Ishikawa (cell line): ENCODE measurements at regions not wholly inside any gene's neighbourhood (a gene's known extent, or its start where the extent isn't known, plus 50 kb on each side); places are given as distances from the start of the nearest gene placed in this dataset.

Experiments
- EGR1 ChIP-seq: IDR thresholded peaks from 2 replicates; pipeline ENCODE4 v1.6.1; 2012
- NFIC ChIP-seq: IDR thresholded peaks from 2 replicates; pipeline ENCODE4 v1.6.1; 2012

GRCh38 chr11:69377029-69377952 is 83.3 kb downstream of the MYEOV start:
- TF ChIP-seq NFIC = no peak
- TF ChIP-seq EGR1 = peak; percentile 79
